Trophoblast cell (in vitro differentiated cells and primary cell): ENCODE measurements at regions not wholly inside any gene's neighbourhood (a gene's known extent, or its start where the extent isn't known, plus 50 kb on each side); places are given as distances from the start of the nearest gene placed in this dataset.
A peak's percentile ranks its signal among the peaks of the same experiment; 100 is the strongest.

Source experiments
- DNase-seq, 2 donors: peaks; one replicate each; pipeline ENCODE4 v3.0.0-alpha.2; 2016
- H2AFZ ChIP-seq: 2 replicates; pipeline ENCODE4 v1.6.1; 2013; ENCODE audit warnings: low read length, moderate library complexity, mild to moderate bottlenecking; ENCODE audit not compliant: insufficient read depth, poor library complexity
- H2AK5ac ChIP-seq: 2 replicates; pipeline ENCODE4 v1.6.1; 2013; ENCODE audit warnings: mild to moderate bottlenecking, low read length
- H2BK120ac ChIP-seq: 2 replicates; pipeline ENCODE4 v1.6.1; 2013; ENCODE audit warnings: low read length, mild to moderate bottlenecking, moderate library complexity; ENCODE audit not compliant: insufficient read depth, poor library complexity
- H2BK12ac ChIP-seq: 2 replicates; pipeline ENCODE4 v1.6.1; 2013; ENCODE audit warnings: mild to moderate bottlenecking, low read length, moderate library complexity
- H2BK5ac ChIP-seq: 2 replicates; pipeline ENCODE4 v1.6.1; 2013; ENCODE audit warnings: low read length, low read depth, moderate library complexity, mild to moderate bottlenecking; ENCODE audit not compliant: poor library complexity
- H3K14ac ChIP-seq: 2 replicates; pipeline ENCODE4 v1.6.1; 2013; ENCODE audit warnings: mild to moderate bottlenecking, low read length
- H3K18ac ChIP-seq: 2 replicates; pipeline ENCODE4 v1.6.1; 2013; ENCODE audit warnings: mild to moderate bottlenecking, low read length
- H3K23ac ChIP-seq: 2 replicates; pipeline ENCODE4 v1.6.1; 2013; ENCODE audit warnings: low read length
- H3K27ac ChIP-seq: 2 replicates; pipeline ENCODE4 v1.5.1; 2013; ENCODE audit warnings: low read depth, mild to moderate bottlenecking, inconsistent platforms, low read length, moderate library complexity
- H3K27me3 ChIP-seq: 2 replicates; pipeline ENCODE4 v1.6.1; 2013; ENCODE audit warnings: inconsistent platforms, mild to moderate bottlenecking, low read length, moderate library complexity; ENCODE audit not compliant: insufficient read depth
- H3K36me3 ChIP-seq, 2 experiments: 1 replicate in 1 of 2; 2 replicates in 1 of 2; pipeline ENCODE4 v1.6.1; 2013; ENCODE audit warnings: low read length in 2 of 2, mild to moderate bottlenecking in 2 of 2, moderate library complexity in 1 of 2; ENCODE audit not compliant: insufficient read depth in 2 of 2, control insufficient read depth in 1 of 2
- H3K4ac ChIP-seq: 2 replicates; pipeline ENCODE4 v1.6.1; 2013; ENCODE audit warnings: low read depth, mild to moderate bottlenecking, low read length, moderate library complexity
- H3K4me1 ChIP-seq, 2 experiments: 1 replicate in 1 of 2; 2 replicates in 1 of 2; pipeline ENCODE4 v1.6.1; 2013; ENCODE audit warnings: low read length in 2 of 2, mild to moderate bottlenecking in 2 of 2, moderate library complexity in 1 of 2; ENCODE audit not compliant: insufficient read depth in 2 of 2, control insufficient read depth in 1 of 2
- H3K4me2 ChIP-seq: 2 replicates; pipeline ENCODE4 v1.6.1; 2013; ENCODE audit warnings: inconsistent platforms, mild to moderate bottlenecking, low read length, moderate library complexity
- H3K4me3 ChIP-seq: 2 replicates; pipeline ENCODE4 v1.5.1; 2013; ENCODE audit warnings: mild to moderate bottlenecking, low read depth, low read length, inconsistent platforms
- H3K79me1 ChIP-seq: one replicate; pipeline ENCODE4 v1.6.1; 2013; ENCODE audit warnings: low read length
- H3K79me2 ChIP-seq: 2 replicates; pipeline ENCODE4 v1.6.1; 2013; ENCODE audit warnings: low read length, mild to moderate bottlenecking; ENCODE audit not compliant: control insufficient read depth, insufficient read depth, poor library complexity
- H3K9ac ChIP-seq: 2 replicates; pipeline ENCODE4 v1.6.1; 2013; ENCODE audit warnings: mild to moderate bottlenecking, low read length
- H3K9me3 ChIP-seq: 2 replicates; pipeline ENCODE4 v1.6.1; 2013; ENCODE audit warnings: low read depth, mild to moderate bottlenecking, control low read depth, inconsistent platforms, low read length; ENCODE audit not compliant: insufficient read depth
- H4K12ac ChIP-seq: 2 replicates; pipeline ENCODE4 v1.6.1; 2013; ENCODE audit warnings: low read depth, mild to moderate bottlenecking, low read length, moderate library complexity
- H4K8ac ChIP-seq: 2 replicates; pipeline ENCODE4 v1.6.1; 2013; ENCODE audit warnings: low read depth, mild to moderate bottlenecking, low read length, moderate library complexity
- H4K91ac ChIP-seq: one replicate; pipeline ENCODE4 v1.6.1; 2013; ENCODE audit warnings: low read depth, mild to moderate bottlenecking, low read length, moderate library complexity
- WGBS: extraction: QIAGEN DNeasy Blood & Tissue Kit; methylation state at CpG from one replicate; pipeline ENCODE4 v1.1.7; 2013; ENCODE audit warnings: missing lambda C conversion rate; ENCODE audit not compliant: insufficient read length, insufficient coverage; ENCODE audit errors: extremely low coverage; 5-methylcytosine and 5-hydroxymethylcytosine counted together

DNA sequence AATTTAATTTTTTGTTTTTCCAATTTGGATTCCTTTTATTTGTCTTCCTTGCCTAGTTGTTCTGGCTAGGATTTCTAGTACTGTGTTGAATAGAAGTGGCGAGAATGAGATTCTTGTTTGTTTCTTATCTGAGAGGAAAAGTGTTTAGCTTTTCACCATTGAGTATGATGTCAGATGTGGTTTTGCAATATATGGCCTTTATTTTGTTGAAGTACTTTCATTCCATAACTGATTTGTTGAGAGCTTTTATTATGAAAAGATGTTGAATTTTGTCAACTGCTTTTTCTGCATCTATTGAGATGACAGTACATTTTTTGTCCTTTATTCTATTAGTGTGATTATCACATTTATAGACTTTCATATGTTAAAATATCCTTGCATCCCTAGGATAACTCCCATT is 462.0 kb downstream of the CCDC91 start:
- Histone ChIP-seq H3K14ac (no peak overlapping the region), H2AFZ (no peak overlapping the region), H4K12ac (no peak overlapping the region), H3K4me3 (no peak overlapping the region), H3K9ac (no peak overlapping the region), H4K91ac (no peak overlapping the region), H3K18ac (no peak overlapping the region), H3K79me2 (no peaks in the 10 kb centered on the region), H3K9me3 (no peaks in the 10 kb centered on the region), H3K4me1 (no peaks in the 10 kb centered on the region), H2BK120ac (no peak overlapping the region), H2BK12ac (no peak overlapping the region), H3K4me2 (no peak overlapping the region), H2BK5ac (no peak overlapping the region), H3K27me3 (no peaks in the 10 kb centered on the region), H3K23ac (no peak overlapping the region), H3K4ac (no peak overlapping the region), H3K36me3 (no peaks in the 10 kb centered on the region), H3K79me1 (no peaks in the 10 kb centered on the region), H4K8ac (no peak overlapping the region), H2AK5ac (no peak overlapping the region), H3K27ac (no peak overlapping the region)
- WGBS: no CpG with 5 or more reads among the region's 1 CpG
- no peak for DNase-seq

DNA sequence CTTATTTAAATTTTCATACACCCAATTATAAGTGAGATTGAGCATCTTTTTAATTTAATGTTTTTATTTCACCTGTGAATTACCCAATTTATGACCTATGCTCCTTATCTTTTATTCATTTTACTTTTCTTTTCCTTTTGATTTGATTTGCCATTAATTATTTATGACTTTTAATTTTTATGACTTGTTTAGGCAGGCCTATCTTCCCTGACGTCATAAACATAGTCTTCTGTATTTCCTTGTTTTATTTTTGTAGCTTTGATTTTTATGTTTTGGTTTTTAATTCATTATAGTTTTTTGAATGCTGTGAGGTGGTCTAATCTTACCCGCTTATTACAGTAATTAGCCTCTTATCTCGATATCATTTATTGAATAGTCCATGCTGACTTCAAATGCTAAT is 467.1 kb upstream of the FAR2 start:
- Histone ChIP-seq H3K79me2 (no peaks in the 10 kb centered on the region), H4K12ac (no peak overlapping the region), H3K9me3 (no peaks in the 10 kb centered on the region), H4K91ac (no peak overlapping the region), H2BK5ac (no peak overlapping the region), H3K4me2 (no peak overlapping the region), H2AK5ac (no peak overlapping the region), H2AFZ (no peak overlapping the region), H3K4ac (no peak overlapping the region), H3K23ac (no peak overlapping the region), H3K18ac (no peak overlapping the region), H2BK12ac (no peak overlapping the region), H3K27me3 (no peaks in the 10 kb centered on the region), H3K4me1 (no peaks in the 10 kb centered on the region), H3K4me3 (no peak overlapping the region), H2BK120ac (no peak overlapping the region), H3K9ac (no peak overlapping the region), H3K79me1 (no peaks in the 10 kb centered on the region), H3K36me3 (no peaks in the 10 kb centered on the region), H3K14ac (no peak overlapping the region), H4K8ac (no peak overlapping the region), H3K27ac (no peak overlapping the region)
- DNase-seq: no peak
- WGBS: no CpG with 5 or more reads among the region's 3 CpGs

DNA sequence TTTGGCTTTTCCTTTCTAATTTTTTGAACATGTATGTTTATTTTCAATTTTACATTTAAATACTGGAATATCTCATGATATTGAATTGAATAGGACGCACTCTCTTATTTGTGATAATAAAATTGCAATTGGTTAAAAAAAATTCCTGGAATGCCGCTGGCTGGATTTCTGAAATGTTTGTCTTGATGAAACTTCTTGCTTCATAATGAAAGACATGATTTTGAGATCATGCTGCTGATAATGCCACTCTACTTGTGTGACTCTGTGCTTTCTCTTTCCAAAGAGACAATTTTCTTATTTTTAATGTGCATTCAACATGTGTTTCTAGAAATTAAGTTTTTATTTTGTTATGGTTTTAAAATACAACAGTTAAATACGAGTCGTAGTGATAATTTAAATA is 465.7 kb upstream of the FAR2 start:
- Histone ChIP-seq H3K79me1 (no peaks in the 10 kb centered on the region), H4K91ac (no peak overlapping the region), H3K4ac (no peak overlapping the region)

GRCh38 chr12:28689398-28690175 is 459.5 kb upstream of the FAR2 start:
- Histone ChIP-seq H3K4ac (no peak overlapping the region), H3K4me3 (no peak overlapping the region), H3K27me3 (no peaks in the 10 kb centered on the region), H2BK120ac (no peak overlapping the region), H3K9me3 (no peaks in the 10 kb centered on the region), H3K36me3 (no peaks in the 10 kb centered on the region), H3K79me1 (no peaks in the 10 kb centered on the region), H3K4me2 (no peak overlapping the region), H3K79me2 (no peaks in the 10 kb centered on the region), H3K27ac (no peak overlapping the region), H4K91ac (no peak overlapping the region), H2AK5ac (no peak overlapping the region), H2BK5ac (no peak overlapping the region), H3K9ac (no peak overlapping the region), H4K12ac (no peak overlapping the region), H2AFZ (no peak overlapping the region), H4K8ac (no peak overlapping the region), H3K18ac (no peak overlapping the region), H3K4me1 (no peaks in the 10 kb centered on the region), H3K14ac (no peak overlapping the region), H3K23ac (no peak overlapping the region), H2BK12ac (no peak overlapping the region)
- DNase-seq: no peak
- WGBS: no CpG with 5 or more reads among the region's 4 CpGs

More for the DNA sequence above, 465.7 kb upstream of the FAR2 start:
- no peak overlapping the region for H3K23ac ChIP-seq
- H3K4me2 ChIP-seq: no peak overlapping the region
- no peak overlapping the region for H2BK12ac ChIP-seq
- no peaks in the 10 kb centered on the region for H3K27me3 ChIP-seq
- no peak overlapping the region for H2AK5ac ChIP-seq
- H3K4me1 ChIP-seq: no peaks in the 10 kb centered on the region
- no peak overlapping the region for H4K12ac ChIP-seq
- WGBS: no CpG with 5 or more reads among the region's 4 CpGs
- no peak overlapping the region for H3K14ac ChIP-seq
- H3K4me3 ChIP-seq: no peak overlapping the region
- no peak overlapping the region for H2BK5ac ChIP-seq
- H3K36me3 ChIP-seq: no peaks in the 10 kb centered on the region
- H3K18ac ChIP-seq: no peak overlapping the region
- H2AFZ ChIP-seq: no peak overlapping the region
- no peak overlapping the region for H4K8ac ChIP-seq
- no peaks in the 10 kb centered on the region for H3K9me3 ChIP-seq
- H3K9ac ChIP-seq: no peak overlapping the region
- H3K27ac ChIP-seq: no peak overlapping the region
- DNase-seq: peak in 1 of 2 donors; percentile 49
- H2BK120ac ChIP-seq: no peak overlapping the region
- no peaks in the 10 kb centered on the region for H3K79me2 ChIP-seq
